22Rv1 (cell line): ENCODE measurements at regions not wholly inside any gene's neighbourhood (a gene's known extent, or its start where the extent isn't known, plus 50 kb on each side); places are given as distances from the start of the nearest gene placed in this dataset.

ENCODE experiments used
- CTCF ChIP-seq: fragments of 450-650 bp; IDR thresholded peaks from 2 replicates; pipeline ENCODE4 v1.5.1; 2017; ENCODE audit warnings: mild to moderate bottlenecking
- ZFX ChIP-seq: fragments of 450-650 bp; IDR thresholded peaks from 2 replicates; pipeline ENCODE4 v1.6.1; 2017; ENCODE audit warnings: antibody characterized with exemption, borderline replicate concordance

GRCh38 chr7:42489299-42489698 is 252.3 kb upstream of the GLI3 start:
- TF ChIP-seq CTCF (no peak), ZFX (no peak)
